NCI-H146 (cell line): ENCODE measurements at regions not wholly inside any gene's neighbourhood (a gene's known extent, or its start where the extent isn't known, plus 50 kb on each side); places are given as distances from the start of the nearest gene placed in this dataset.
"Not testable (repeated sequence)": the region's sequence is repeated elsewhere in the genome, so short reads cannot be mapped to it uniquely, and the experiment has no call there.

ENCODE experiments used
- DNase-seq: peaks from one replicate; lab custom pipeline; 2025; lab: John Stamatoyannopoulos, UW

DNA sequence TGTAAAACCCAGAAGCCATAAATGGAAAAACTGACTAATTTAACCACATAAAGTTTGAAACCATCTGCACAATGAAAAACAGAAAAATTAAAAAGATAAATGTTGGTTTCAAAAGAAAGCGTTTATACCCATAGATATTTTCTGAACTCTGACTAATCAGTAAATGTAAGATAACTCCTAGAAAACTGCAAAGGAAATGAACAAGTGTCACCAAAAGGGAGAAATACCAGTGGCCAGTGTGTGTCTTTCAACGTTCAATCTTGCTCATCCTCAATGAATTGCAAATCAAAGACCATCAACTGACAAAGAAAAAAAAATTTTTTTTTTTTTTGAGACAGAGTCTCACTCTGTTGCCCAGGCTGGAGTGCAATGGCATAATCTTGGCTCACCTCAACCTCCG is 180.1 kb downstream of the SYK start:
- no peak for DNase-seq

DNA sequence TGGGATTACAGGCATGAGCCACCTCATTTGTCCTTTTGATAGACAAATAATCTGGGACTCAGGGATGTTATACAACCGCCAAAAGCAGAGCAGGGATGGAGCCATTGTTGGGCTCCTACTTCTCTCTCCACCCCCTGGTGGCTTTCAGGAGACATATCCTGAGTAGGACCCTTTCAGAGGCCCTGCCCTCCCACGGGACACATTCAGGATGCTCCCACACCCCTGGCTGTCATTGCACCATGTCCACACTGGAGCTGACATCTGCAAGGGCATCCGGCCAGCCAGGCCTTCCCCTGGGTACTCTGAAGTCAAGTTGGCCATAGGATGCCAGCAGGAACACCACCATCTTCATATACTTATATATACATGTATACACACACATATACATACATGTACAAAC is 181.8 kb downstream of the SYK start:
- no peak for DNase-seq

DNA sequence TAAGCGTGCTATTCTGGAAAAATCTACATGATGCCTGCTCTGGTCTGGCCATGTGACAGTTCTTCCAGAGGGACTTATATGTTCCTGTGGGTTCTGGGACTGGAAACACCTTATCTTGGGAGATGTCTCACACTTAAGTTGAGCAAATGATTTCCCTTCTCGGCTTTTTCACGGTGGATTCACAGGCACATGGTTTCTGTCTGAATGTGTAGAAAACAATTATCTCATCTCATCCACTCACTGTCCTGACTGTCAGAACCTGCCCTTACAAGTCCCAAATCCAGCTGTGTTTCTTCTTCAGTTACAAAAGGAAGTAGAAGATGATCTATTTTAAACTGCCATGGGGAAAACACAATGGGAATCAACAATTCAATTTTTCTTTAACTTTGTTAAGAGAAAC is 184.0 kb downstream of the SYK start:
- DNase-seq = no peak

DNA sequence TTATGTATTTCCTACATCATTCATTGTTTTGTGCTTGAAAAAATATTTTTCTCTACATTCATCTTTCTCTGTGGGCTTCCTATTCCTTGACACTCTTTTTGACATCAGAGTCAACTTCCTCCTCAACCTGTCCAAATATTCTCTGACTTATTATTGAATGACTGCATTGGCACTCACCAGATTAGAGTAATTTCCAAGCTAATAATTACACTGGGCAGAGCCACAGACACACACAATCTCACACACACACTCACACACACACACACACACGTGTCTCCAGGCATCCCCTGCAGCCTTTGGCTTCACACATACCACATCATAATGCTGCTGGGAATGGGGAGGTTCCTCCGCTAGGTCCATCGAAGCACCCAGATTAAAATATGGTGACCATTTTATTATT is 184.5 kb downstream of the SYK start:
- DNase-seq = no peak

DNA sequence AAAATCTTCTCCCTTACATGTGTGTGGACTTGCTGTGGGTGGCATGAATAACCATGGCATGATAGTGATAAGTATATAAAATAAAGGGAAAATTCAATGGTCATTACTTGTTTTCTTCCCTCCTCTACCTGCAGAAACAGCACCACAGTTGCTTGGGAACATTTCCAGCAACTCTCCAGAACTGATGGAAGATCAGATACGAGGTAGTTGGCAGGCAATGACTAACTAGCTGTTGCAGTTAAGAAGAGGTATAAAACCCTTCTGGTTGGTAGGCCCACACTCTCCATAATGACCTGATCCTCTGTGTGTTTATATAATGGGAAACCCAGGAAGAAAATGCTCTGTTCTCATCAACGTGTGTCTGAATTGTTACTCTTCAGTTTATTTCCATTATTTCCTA is 185.9 kb downstream of the SYK start:
- no peak for DNase-seq

DNA sequence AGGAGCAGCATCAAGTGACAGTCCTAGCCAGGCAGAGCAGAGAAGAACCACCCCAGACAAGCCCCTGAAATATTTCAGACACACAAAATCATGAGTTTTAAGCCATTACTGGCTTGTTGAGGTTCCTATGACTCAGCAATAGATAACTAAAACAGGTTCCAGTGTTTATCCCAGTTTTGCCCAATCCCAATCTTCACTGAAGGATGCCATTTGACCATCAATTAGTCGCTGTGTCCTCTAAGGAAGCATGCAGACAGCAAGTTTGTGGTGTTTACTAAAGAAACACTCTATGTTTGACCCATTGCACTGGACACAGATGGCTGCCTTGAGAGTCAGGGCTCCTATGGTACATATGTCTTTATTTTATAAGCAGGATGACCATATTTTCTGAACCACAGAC is 186.7 kb downstream of the SYK start:
- DNase-seq = no peak

DNA sequence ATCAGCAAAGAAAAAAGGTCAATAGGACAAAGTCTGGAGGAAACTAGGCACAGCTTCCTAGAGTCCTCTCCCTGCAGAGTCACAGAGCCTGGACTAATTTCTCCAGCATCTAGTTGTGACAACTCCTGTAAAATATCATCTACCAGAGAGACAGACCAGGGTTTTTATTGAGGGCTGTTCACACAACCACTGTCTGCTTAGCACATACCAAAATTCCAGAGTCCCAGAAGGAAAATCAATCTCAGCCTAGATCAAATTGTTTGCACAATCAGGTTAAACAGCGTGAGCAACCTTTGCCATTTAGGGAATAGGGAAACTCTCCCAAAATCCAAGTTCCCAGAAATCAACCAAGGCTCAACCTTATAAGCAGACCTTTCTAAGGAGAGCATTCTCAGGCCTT is 190.3 kb downstream of the SYK start:
- DNase-seq = no peak

DNA sequence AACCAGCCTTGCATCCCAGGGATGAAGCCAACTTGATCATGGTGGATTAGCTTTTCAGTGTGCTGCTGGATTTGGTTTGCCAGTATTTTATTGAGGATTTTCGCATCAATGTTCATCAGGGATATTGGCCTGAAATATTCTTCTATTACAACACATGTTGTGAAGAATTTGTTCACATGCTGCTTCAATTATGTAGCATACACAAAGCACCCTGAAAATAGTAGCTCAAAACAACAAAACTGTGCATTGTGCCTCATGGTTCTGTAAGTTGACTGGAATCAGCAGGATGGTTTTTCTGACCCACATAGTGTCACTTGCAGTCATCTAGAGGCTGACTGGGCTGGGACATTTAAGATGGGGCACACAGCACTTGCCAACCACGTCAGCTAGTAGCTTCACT is 193.9 kb downstream of the SYK start:
- no peak for DNase-seq

DNA sequence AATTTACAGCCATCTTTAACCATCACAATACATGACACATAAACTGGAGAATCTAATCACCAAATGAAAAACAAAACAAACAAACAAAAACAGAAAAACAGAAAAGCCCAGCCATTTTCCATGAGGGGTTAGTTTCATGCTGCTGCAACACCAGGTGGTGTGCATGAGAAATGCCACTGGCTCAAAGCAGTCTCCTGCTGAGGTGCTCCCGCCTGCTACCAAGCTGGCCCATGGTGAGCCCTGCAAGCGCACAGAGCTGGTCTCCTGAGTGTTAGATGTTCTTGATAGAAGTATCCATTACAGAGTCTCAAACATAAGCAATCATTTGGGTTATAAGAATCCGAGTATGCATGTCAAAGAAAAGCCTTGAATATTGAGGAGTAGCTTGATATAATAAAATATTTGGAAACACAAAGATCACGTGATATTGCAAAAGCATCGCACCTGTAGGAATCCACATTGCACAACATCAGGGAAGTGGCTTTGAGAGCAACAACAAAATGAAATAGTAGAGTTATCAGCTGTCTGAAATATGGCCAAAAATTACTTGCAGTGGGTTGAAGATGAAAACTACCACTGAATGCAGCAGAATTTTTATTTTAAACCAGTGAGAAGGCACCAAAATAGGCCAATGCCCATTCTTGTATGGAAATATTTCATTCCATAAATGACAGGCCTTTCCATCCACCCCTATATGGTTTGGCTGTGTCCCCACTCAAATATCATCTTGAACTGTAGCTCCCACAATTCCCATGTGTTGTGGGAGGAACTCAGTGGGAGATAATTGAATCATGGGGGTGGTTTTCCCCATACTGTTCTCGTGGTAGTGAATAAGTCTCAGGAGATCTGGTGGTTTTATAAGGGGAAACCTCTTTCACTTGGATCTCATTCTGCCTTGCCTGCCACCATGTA is 194.8 kb downstream of the SYK start:
- no peak for DNase-seq

DNA sequence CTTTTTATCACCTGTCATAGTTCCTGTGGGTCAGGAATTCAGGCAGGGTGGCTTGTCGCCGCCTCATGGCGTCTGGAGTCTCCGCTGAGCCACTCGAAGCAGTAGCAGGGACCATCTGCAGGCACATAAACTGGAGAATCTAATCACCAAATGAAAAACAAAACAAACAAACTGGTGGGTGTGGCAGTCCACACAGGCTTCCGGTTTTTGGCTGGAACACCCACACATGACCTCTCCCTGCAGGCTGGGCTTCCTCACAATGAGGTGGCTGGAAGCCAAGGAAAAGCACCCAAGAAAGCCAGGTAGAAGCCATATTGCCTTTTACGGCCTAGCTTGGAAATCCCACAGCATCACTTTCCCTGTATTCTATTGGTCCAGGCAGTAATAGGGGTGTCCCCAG is 197.0 kb downstream of the SYK start:
- no peak for DNase-seq

DNA sequence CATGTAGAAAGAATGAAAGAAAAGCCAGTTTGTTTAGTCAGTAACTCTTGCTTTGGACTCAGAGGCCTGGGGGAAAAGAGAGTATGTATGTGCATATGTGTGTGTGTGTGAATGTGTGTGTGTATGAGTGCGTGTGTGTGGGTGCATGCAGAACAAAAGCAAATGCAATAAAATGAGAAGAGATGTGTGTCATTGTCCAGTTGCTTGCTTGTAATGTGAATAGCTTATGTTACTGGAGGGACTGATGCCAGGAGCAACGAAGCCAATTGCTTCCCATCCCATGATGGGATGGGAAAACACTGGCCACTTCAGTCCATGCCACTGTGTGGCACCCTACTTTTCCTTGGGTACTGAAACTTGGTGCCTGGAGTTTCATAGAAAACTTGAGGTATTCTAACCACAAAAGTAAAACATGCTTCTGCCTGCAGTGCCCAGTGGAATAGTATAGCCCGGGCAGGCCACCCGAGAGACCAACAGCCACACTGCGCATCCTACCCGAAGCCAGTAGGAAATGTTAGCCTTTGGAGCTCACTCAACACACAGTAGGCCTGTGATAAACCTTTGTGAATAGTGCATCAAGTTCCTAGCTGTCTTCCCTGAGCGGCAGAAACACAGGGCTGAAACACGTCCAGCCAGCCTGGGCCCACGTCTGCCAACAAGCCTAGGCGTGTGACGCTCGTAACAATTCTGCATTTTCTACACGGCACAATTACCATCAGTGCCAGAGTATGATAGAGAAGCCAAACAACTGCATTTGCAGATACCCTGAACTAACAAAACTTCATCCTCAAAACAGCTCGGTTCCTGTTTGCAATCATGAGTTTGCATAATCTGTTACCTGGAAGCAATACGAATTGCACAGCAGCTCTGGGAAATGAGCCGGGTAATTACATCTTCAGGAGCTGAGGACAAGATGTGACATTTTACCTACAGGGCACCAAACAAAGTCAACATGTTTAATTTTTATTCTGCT is 198.1 kb downstream of the SYK start:
- DNase-seq = peak; percentile 46

DNA sequence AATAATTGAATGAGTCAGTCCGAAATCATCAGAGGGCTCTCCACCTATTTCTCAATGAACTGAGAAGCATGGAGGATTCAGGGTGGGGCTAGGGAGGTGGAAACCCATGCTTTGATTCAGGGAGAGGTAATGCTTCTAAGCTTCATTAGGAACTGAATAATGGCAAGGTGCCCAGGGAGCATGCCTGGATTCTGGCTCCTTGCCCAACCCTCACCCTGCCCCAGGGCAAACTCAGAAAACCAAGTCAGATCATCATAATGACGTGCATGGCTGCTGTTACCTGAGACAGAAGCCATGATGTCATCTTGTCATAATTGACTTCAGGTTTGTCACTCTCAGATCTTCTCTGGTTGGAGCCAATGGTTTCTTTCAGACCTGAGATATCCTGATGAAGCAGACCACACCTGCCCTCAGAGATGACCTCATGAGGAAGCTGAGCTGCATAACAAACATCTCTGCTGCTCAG is 199.6 kb downstream of the SYK start:
- peak; percentile 80 for DNase-seq

DNA sequence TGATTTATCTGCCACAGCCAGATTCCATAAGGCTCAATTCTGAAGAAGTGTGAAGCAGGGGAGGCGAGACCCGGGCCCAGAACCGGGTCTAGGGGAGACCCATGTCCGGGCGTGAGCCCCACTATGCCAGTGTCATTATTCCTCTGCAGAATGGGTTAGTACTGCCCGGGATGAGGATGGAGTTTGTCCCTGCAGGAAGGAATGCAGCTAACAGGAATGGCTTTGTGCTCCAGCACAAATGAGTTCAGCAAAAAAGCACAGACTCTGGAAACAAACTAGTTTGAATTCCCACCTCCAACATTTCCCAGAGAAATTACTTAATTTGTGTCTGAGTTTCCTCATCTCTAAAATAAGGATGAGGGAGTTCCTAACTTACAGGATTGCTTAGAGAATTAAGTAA is 202.9 kb downstream of the SYK start:
- DNase-seq = no peak

DNA sequence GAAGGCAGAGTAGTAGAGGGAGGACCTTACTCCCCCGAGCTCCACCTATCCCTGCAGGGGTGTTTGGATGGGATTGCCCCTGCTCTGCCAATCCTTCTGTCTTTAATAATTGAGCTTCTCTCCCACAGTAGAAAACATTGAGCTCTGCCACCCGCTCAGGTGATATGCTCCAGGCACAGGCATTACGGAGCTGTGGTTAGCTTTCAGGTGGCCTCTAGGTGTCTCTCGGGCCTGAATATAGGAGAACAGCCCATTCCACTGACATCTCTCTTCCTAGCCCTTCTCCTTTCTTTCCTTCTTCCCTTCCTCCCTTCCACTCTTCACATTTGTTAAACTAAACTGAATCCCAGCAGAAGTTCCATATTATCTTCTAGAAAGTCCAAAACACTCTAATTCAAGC is 203.4 kb downstream of the SYK start:
- DNase-seq = no peak

DNA sequence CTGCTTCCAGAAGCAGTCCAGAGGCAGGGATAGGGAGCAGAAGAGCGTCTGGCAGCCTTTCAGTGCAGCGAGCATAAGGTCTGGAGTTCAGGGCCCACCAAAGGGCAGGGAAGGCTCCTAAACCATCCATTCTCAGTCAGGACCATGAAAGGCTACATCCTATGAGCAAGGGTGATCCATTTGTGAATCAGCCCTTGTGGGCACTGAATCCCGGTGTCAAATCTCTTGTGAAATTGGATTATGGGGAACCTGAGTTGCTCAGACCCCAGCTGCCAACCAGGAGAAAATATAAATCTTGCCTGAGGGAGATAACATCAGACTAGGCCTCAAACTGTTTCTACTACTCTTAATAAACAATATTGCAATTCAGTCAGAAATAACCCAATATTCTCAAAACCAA is 204.4 kb downstream of the SYK start:
- no peak for DNase-seq

DNA sequence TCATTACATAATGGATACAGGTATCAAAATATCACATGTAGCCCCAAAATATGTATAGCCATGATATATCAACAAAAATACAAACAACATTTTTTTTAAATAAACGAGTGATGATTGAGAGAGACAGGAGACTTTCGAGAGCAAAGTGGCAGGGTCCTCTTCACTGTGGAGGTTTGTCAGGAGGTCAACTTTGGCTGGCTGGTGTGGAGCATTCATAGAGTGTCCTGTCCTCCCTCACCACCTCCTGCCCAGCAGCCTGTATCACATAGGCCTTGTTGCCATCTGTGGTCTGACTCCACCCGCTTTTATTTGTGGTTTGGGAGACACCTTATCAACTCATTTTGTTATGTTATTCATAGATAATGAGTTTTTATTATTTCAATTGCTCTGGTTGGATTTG is 206.9 kb downstream of the SYK start:
- DNase-seq = no peak

DNA sequence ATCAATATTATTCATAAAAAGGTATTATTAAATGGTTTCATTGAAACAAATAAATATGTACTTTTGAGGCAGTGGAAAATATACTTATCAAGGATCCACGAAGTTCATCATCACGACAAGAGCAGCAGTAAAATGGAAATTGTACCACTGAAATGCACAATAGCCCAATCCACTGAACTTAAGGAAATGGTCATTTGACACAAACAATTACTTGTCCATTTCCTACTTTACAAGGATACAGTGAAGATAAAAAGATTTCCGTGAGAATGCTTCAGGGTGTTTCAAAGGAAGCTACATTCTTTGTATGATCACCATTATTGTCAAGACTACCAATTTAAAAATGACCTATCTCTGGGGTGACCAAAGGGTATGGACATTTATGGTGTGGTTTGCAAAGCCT is 210.3 kb downstream of the SYK start:
- DNase-seq = no peak

DNA sequence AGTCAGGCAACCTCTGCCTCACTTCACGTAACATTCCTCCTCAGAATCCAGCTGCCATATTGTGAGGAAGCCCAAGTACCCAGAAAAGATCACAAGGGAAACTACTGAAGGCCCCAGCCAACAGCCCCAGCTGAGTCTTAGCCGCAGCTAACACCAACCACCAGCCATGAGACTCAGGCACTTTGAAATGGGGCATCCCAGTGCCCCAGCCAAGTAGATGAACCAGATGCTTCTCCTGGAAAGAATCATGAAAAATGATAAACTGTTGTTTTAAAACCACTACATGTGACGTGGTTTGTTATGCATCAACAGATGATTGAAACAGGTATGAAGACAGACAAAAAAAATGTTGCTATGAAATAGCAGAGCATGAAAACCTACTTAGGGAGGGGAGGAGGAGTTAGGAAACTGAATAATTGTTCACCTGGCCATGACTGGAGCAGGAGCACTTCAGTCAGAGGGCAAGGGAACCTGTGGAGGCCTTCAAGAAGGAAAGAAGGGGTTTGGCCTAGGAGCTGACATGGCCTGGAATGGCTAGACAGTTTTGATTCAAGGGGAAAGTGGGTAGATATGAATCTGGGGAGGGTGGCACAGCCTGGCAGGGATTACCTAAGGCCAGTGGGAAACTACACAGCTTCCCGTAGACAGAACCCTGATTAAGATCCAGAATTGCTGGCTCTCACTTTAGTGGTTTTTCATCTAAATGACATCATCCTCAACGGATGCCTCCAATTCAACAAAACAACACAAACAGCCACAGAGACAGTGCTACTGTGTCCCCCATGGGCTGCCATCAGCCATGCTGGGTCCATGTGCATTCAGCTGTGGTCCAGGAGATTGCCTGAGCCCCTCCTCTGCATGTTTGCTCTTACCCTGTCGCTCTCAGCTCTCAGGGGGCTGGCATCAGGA is 211.6 kb downstream of the SYK start:
- DNase-seq = no peak

DNA sequence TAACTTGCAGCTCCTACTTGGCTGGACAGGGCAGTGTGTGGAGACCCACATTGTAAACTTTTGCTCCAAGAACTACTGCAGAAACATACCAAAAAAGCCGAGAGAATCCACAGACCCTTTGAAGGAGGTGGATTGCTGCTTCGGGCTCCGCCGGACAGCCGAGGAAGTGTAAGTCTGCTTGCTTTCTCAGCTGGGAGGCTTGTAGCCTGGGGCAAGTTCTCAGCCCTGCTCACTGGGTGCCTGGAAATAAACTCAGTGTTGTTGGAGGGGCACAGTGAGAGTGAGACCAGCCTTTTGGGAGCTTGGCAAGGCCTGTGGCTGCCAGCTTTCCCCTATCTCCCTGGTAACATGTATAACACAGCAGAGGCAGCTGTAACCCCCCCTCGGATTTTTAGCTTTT is 215.6 kb downstream of the SYK start:
- DNase-seq = no peak

DNA sequence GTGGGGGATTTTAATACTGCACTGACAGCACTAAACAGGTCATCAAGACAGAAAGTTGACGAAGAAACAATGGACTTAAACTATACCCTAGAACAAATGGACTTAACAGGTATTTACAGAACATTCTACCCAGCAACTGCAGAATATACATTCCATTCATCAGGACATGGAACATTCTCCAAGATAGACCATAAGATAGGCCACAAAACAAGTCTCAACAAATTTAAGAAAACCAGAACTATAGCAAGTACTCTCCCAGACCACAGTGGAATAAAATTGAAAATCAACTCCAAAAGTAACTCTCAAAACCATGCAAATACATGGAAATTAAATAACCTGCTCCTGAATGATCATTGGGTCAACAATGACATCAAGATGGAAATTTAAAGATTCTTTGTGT is 218.3 kb downstream of the SYK start:
- not testable (repeated sequence) for DNase-seq

DNA sequence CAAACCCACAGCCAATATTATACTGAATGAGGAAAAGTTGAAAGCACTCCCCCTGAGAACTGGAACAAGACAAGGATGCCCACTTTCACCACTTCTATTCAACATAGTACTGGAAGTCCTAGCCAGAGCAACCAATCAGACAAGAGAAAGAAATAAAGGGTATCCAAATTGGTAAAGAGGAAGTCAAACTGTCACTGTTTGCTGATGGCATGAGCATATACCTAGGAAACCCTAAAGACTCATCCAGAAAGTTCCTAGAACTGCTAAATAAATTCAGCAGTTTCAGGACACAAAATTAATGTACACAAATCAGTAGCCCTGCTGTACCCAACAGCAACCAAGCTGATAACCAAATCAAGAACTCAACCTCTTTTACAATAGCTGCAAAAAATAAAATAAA is 220.0 kb downstream of the SYK start:
- DNase-seq = not testable (repeated sequence)

DNA sequence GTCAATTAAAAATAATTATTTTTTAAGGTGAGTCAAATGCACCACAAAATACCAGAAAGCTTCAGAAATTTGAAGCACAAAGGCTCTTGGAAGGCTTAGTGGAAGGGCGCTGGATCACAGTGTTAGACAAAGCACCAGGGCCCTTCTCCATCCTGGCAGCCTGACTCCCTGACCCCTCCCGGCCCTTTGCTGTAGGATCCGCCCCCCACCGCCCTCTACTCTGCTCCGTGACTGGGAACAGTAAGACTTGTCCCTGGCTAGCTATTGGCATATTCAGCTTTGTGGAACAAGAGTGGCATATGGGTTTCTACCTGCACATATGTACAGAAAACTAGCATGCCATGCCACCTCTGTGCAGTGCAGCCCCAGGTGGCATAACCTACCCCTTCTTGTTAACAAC is 222.1 kb downstream of the SYK start:
- DNase-seq = no peak
